HFFc6 (cell line): ENCODE measurements at regions not wholly inside any gene's neighbourhood (a gene's known extent, or its start where the extent isn't known, plus 50 kb on each side); places are given as distances from the start of the nearest gene placed in this dataset.

Source experiments
- DNase-seq: peaks from one replicate; pipeline ENCODE4 v3.0.0-alpha.2; 2018
- H3K27ac Mint-ChIP-seq: 2 replicates; pipeline ENCODE4 v1.8.0; 2020; ENCODE audit warnings: mild to moderate bottlenecking, mixed read lengths
- H3K27me3 Mint-ChIP-seq: 2 replicates; pipeline ENCODE4 v1.8.0; 2021; ENCODE audit warnings: mild to moderate bottlenecking, moderate library complexity, mixed read lengths; ENCODE audit not compliant: insufficient read depth
- H3K36me3 Mint-ChIP-seq: 2 replicates; pipeline ENCODE4 v1.8.0; 2021; ENCODE audit warnings: low read depth, mixed read lengths
- H3K4me1 Mint-ChIP-seq: 2 replicates; pipeline ENCODE4 v1.8.0; 2020; ENCODE audit warnings: low read depth, mixed read lengths
- H3K4me3 Mint-ChIP-seq: 2 replicates; pipeline ENCODE4 v1.8.0; 2020; ENCODE audit warnings: mild to moderate bottlenecking, moderate library complexity, mixed read lengths
- H3K9me3 Mint-ChIP-seq: 2 replicates; pipeline ENCODE4 v1.8.0; 2020; ENCODE audit warnings: mild to moderate bottlenecking, mixed read lengths
- CTCF ChIP-seq: fragments of 200-600 bp; sonication (generic); IDR thresholded peaks from 2 replicates; pipeline ENCODE4 v1.5.0; 2021; ENCODE audit warnings: antibody characterized with exemption, mild to moderate bottlenecking

GRCh38 chr4:183586824-183587223 lies 72.2 kb downstream of the RWDD4 start:
- Mint-ChIP-seq H3K27ac (no peak overlapping the region), H3K36me3 (no peaks in the 10 kb centered on the region), H3K4me1 (peaks cover 34% of the 10 kb centered on the region), H3K4me3 (no peak overlapping the region), H3K27me3 (peaks cover 3% of the 10 kb centered on the region; the same call in 1 of the 2 replicates), H3K9me3 (no peaks in the 10 kb centered on the region)
- TF ChIP-seq CTCF = no peak
- no peak for DNase-seq

DNA sequence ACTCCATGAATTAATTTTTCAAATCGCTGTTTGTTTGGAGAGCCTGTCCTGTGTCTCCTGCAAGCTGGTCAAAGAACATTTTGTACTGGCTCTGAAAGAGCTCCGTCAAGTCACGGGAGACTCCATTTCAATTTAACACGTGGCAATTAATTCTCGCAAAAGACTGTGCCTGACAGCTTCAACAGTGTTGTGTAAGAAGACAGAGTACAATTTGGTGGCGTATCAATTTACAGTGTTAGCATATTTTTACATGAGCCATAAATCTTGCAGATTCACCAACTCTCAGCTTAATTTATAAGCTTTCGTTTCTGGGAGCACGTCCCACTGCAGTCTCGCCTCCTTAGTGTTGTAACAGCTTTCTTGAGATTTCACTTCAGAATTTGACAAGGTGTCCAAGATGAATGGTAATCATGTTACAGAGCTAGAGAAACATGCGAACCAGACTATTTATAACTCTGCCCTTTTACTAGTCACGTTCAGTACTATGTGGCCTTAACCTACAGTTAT lies 70.8 kb downstream of the RWDD4 start:
- TF ChIP-seq CTCF = no peak
- H3K27me3 Mint-ChIP-seq = peaks cover 3% of the 10 kb centered on the region; the same call in 1 of the 2 replicates
- peak; percentile 27 for DNase-seq
- peak overlapping the region; percentile 65 for H3K4me3 Mint-ChIP-seq
- H3K9me3 Mint-ChIP-seq = no peaks in the 10 kb centered on the region
- H3K27ac Mint-ChIP-seq = 0 out of 2 replicates have a peak overlapping the region, but pooled peaks have one; percentile 4
- H3K4me1 Mint-ChIP-seq = peaks cover 35% of the 10 kb centered on the region
- no peaks in the 10 kb centered on the region for H3K36me3 Mint-ChIP-seq

GRCh38 chr4:183588691-183589090 lies 70.3 kb downstream of the RWDD4 start:
- Mint-ChIP-seq H3K27me3 (peaks cover 3% of the 10 kb centered on the region; the same call in 1 of the 2 replicates), H3K4me3 (no peak overlapping the region; the same call in 1 of the 2 replicates), H3K4me1 (peaks cover 35% of the 10 kb centered on the region), H3K9me3 (no peaks in the 10 kb centered on the region), H3K27ac (no peak overlapping the region), H3K36me3 (no peaks in the 10 kb centered on the region)
- TF ChIP-seq CTCF = no peak
- DNase-seq = no peak

DNA sequence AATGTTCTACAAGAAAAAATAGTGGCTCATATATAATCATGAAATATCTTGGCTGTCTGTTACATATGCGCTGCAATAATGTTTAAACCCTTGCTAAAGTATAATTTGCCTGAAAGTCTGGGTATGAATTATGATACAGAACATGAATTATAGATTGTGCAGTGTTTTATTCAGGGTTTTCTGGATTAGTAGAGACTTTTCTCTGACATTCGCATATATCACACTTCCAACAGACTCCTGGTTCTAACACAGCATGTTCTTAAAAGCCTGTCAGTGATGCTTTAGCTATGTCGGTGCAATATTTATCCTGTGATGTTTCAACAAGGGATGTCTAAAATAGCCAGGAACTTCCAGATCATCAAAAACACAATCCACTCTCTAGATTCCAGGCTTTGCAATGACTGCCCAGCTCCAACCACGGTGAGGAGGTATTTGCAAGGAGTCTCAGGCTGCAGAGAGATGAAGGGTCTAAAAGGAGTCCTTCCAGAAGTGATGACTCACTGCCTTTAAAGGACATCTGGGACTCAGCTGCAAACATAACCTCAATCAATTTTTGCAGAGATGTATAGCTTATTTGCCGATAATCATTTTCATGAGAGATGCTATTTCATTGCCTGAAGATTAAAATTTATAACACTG lies 69.4 kb downstream of the RWDD4 start:
- no peaks in the 10 kb centered on the region for H3K9me3 Mint-ChIP-seq
- no peak for DNase-seq
- H3K4me3 Mint-ChIP-seq = no peak overlapping the region
- H3K4me1 Mint-ChIP-seq = peaks cover 35% of the 10 kb centered on the region
- H3K36me3 Mint-ChIP-seq = no peaks in the 10 kb centered on the region
- peaks cover 4% of the 10 kb centered on the region; the same call in 1 of the 2 replicates for H3K27me3 Mint-ChIP-seq
- no peak for TF ChIP-seq CTCF
- no peak overlapping the region for H3K27ac Mint-ChIP-seq
